Tibial artery (tissue), 4 donors: ENCODE measurements at regions not wholly inside any gene's neighbourhood (a gene's known extent, or its start where the extent isn't known, plus 50 kb on each side); places are given as distances from the start of the nearest gene placed in this dataset.
"Not testable (repeated sequence)": the region's sequence is repeated elsewhere in the genome, so short reads cannot be mapped to it uniquely, and the experiment has no call there.

Experiments used
- DNase-seq, 2 donors: peaks; one replicate each; pipeline ENCODE4 v3.0.0-alpha.2; 2019
- H3K27ac ChIP-seq, 2 donors: fragments of 200-600 bp; sonication (generic) in 1 of 2; 1 replicate in 1 of 2; 2 replicates in 1 of 2; pipeline ENCODE4 v1.5.1; 2018 to 2019; ENCODE audit warnings: mild to moderate bottlenecking in 1 of 2
- H3K27me3 ChIP-seq, 2 donors: fragments of 200-600 bp; sonication (generic) in 1 of 2; one replicate each; pipeline versions ENCODE4 v1.5.1 to v1.6.0; 2016 to 2019
- H3K36me3 ChIP-seq, 3 donors: fragments of 200-600 bp; sonication (generic) in 2 of 3; one replicate each; pipeline ENCODE4 v1.5.1; 2016 to 2019; ENCODE audit warnings: mild to moderate bottlenecking in 2 of 3
- H3K4me1 ChIP-seq, 4 donors: fragments of 200-600 bp; sonication (generic) in 2 of 4; 1 replicate in 3 of 4; 2 replicates in 1 of 4; pipeline ENCODE4 v1.5.1; 2016 to 2019
- H3K4me3 ChIP-seq, 2 donors: fragments of 200-600 bp; sonication (generic) in 1 of 2; 1 replicate in 1 of 2; 2 replicates in 1 of 2; pipeline ENCODE4 v1.5.1; 2018 to 2019; ENCODE audit warnings: mild to moderate bottlenecking in 2 of 2
- H3K9me3 ChIP-seq, 3 donors: fragments of 200-600 bp; sonication (generic) in 1 of 3; one replicate each; pipeline ENCODE4 v1.5.1; 2016 to 2019
- CTCF ChIP-seq, 2 experiments: fragments of 200-600 bp in 1 of 2; fragments of 450-650 bp in 1 of 2; IDR thresholded peaks; one replicate each; pipeline ENCODE4 v1.5.1; 2017 to 2019; ENCODE audit warnings: antibody characterized with exemption in 2 of 2, mild to moderate bottlenecking in 1 of 2, moderate library complexity in 1 of 2
- intact Hi-C: fragments of 100-400 bp; cut with DNase I; formaldehyde crosslinking; loops from one replicate; pipeline ENCODE4 v1.15.0; 2023; ENCODE audit warnings: low total_unique reads

DNA sequence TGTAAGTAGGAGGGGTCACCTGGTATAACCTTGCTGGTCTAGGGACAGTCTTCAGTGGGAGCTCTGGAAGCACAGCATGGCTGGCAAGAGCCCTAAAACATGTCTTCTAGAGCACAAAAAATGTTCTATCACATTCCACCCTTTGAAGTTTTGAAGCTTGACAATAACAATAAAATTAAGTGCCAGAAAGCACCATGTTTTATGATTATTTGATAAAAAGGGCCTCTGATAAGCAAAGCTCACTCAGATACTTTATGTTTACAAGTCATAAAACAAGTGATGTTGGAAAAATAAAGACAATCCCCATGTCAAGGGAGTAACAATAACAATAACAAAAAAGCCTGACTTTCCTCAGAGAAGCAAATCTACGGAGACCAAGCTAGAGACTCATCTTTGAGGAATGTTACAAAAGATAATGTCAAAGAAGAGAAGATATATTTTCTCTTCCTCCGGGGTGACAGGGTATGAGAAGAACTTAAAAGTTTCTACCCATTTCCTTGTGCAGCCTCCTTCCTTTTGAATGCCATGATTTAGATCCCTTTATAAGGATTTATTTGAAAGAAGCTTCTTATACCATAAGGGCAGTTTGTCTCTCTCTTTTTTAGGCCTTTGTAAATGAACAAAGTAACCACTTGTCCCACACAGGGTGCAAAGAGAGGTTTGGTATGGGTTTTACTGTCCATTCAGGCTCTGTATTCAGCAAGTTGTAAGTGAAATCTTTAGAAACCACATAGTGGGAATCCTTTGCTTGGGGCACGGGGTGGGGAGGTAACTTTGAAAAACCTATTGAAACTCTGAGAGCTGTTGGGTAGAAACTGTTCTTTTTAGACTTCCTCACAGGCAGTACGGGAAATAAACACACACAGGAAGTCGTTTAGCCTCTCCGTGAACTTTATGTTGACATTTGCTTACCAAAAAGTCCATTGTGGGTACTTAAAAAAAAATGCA is 109.6 kb upstream of the RBMS3 start:
- no peaks in the 10 kb centered on the region for H3K36me3 ChIP-seq
- H3K4me3 ChIP-seq = no peak overlapping the region
- no peaks in the 10 kb centered on the region for H3K4me1 ChIP-seq
- H3K9me3 ChIP-seq = no peaks in the 10 kb centered on the region
- no peak for DNase-seq
- TF ChIP-seq CTCF (IDR thresholded peaks at IDR 0.05) = no peak
- H3K27ac ChIP-seq = no peak overlapping the region
- no peaks in the 10 kb centered on the region for H3K27me3 ChIP-seq
- intact Hi-C loops = no loop called here

DNA sequence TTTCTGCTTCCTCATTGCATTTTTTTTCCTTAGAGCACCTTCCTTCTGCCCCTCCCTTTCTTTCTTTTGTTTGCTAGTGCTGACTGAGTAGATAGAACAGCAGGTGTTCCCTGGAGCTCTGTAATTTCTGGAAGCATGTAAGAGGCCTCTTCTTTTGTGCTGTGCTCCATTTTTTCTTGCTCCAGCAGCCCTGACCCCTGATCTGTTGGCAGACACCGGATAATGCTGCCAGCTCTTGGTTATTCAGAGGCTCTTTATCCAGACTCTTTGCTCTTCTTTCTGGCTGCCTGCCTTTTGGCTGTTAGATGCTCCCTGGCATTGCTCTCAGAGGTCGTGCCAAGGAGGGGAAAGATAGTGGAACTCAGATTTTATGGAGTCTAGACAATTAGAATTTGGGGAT is 104.4 kb upstream of the RBMS3 start:
- H3K4me1 ChIP-seq = peaks cover 0 to 14% (median 6%) of the 10 kb centered on the region in 4 donors
- TF ChIP-seq CTCF (IDR thresholded peaks at IDR 0.05) = no peak

DNA sequence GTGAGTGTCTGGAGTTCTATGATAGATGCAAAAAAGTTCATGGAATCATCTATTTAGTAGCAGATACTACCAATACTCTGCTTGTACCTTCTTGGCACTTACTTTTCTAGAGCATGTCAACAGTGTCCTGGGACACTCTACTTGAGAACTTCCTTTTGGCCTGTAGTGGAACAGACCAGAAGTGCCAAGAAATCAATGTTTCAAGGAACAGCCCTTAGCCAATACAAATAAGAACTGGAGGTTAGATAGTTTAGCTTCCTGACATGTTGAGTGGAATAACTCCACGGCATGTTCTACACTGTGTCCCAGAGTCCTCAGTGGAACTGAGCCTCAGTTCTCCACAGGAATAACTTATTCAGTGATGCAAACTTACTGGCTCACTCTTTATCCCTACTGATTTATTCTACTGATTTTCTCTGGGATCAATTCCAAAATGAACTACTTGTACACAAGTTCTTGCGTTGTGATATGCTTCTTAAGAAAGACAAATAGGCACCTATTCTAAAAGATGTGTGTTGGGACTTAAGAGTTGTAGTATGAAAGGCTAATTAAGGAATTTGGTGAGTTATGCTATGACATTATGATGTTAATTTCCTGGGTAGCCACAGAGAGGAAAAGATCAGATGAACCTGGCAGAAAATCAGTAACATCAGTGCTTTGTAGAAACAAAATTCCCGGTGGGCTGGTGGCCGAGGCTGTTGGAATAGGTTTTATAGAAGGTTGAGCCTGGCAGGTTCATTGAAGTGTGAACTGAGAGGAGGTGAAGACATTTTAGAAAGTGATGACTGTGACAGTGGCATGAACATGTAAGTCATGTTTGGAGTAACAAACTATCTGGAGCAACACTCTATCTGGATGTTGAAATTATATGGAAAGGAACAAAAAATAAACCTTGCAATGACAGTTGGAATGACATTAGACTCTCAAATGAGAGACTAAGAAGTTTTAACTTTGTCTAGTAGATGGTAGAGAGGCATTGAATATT is 101.8 kb upstream of the RBMS3 start:
- Histone ChIP-seq H3K4me3 (no peak overlapping the region), H3K27ac (peak overlapping the region in 1 of 2 donors; percentile 3), H3K9me3 (no peaks in the 10 kb centered on the region), H3K27me3 (no peaks in the 10 kb centered on the region), H3K36me3 (no peaks in the 10 kb centered on the region), H3K4me1 (peaks cover 0 to 14% (median 6%) of the 10 kb centered on the region in 4 donors)
- TF ChIP-seq CTCF (IDR thresholded peaks at IDR 0.05) = no peak
- DNase-seq = no peak
- intact Hi-C loops = no loop called here

More for the DNA sequence above, 104.4 kb upstream of the RBMS3 start:
- Histone ChIP-seq H3K27ac (no peak overlapping the region), H3K36me3 (no peaks in the 10 kb centered on the region), H3K9me3 (no peaks in the 10 kb centered on the region), H3K27me3 (no peaks in the 10 kb centered on the region), H3K4me3 (no peak overlapping the region)
- DNase-seq = no peak
- intact Hi-C loops = no loop called here

GRCh38 chr3:29181149-29181780 is 99.6 kb upstream of the RBMS3 start:
- intact Hi-C loops = no loop called here
- TF ChIP-seq CTCF (IDR thresholded peaks at IDR 0.05) = no peak
- Histone ChIP-seq H3K9me3 (no peaks in the 10 kb centered on the region), H3K4me3 (no peak overlapping the region), H3K27ac (no peak overlapping the region), H3K36me3 (no peaks in the 10 kb centered on the region), H3K4me1 (peaks cover 0 to 14% (median 6%) of the 10 kb centered on the region in 4 donors), H3K27me3 (no peaks in the 10 kb centered on the region)
- no peak for DNase-seq

DNA sequence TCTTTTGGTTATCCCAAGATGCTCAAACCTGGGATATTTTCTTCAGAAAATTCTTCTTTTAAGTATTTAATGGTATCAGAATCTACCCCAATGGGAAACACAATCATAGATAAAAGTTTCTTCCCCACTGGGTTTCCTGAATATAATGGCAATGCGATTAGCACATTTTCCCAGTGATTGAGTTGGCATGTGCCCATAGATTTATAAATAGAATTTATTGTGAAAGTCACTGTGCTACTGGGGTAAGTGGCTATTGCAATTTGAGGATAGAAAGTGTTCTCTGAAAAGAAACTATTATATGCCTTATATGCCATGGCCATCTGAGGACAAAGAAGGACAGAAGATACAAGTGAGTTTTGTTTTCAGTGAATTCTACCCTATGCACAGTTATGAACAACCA is 99.0 kb upstream of the RBMS3 start:
- intact Hi-C loops = no loop called here
- no peak for TF ChIP-seq CTCF (IDR thresholded peaks at IDR 0.05)
- Histone ChIP-seq H3K36me3 (no peaks in the 10 kb centered on the region), H3K27ac (no peak overlapping the region), H3K4me3 (no peak overlapping the region), H3K27me3 (no peaks in the 10 kb centered on the region), H3K4me1 (peaks cover 0 to 14% (median 6%) of the 10 kb centered on the region in 4 donors), H3K9me3 (no peaks in the 10 kb centered on the region)
- no peak for DNase-seq

- H3K9me3 ChIP-seq, DNase-seq, intact Hi-C loops, H3K27me3 ChIP-seq, H3K4me3 ChIP-seq, H3K36me3 ChIP-seq, H3K27ac ChIP-seq: not testable (repeated sequence)
- peaks cover 0 to 14% (median 6%) of the 10 kb centered on the region in 4 donors for H3K4me1 ChIP-seq
These were observed 98.0 kb upstream of the RBMS3 start for GRCh38 chr3:29182828-29183227.
